ENCODE measurements at regions not wholly inside any gene's neighbourhood (a gene's known extent, or its start where the extent isn't known, plus 50 kb on each side); places are given as distances from the start of the nearest gene placed in this dataset.

DNA sequence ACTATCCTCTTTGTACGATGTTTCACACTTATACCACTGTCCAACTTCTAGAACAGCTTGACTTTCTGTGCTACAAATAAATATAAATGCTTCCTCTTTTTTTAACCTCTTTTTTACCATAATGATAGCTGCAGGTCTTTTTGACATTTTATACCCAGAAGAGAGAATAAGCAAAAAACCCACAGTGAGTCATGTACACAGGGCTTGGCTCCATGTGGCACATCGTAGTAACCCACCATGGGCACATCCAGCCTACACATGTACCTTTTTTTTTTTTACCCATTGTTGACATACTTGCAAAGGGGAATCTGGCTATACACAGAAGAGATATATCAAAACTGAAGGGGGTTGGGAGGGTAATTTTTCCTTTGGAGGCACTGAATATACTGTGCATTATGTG, 59.5 kb upstream of the RSPO3 start:
- Mint-ChIP-seq H3K4me3 (no peak overlapping the region), H3K4me1 (no peaks in the 10 kb centered on the region), H3K9me3 (no peaks in the 10 kb centered on the region), H3K27ac (no peak overlapping the region), H3K27me3 (no peaks in the 10 kb centered on the region)
- ATAC-seq (no peak), DNase-seq (no peak)

All from stimulated activated naive CD8-positive, alpha-beta T cell treated with anti-CD3 and anti-CD28 coated beads, Interleukin-15, amount 100 ng/mL, for 72 hours (primary cell).